GM04503 (cell line): ENCODE measurements at regions not wholly inside any gene's neighbourhood (a gene's known extent, or its start where the extent isn't known, plus 50 kb on each side); places are given as distances from the start of the nearest gene placed in this dataset.
"Not testable (repeated sequence)": the region's sequence is repeated elsewhere in the genome, so short reads cannot be mapped to it uniquely, and the experiment has no call there.

Experiments
- DNase-seq: peaks from one replicate; pipeline ENCODE4 v3.0.0-alpha.2; 2012; ENCODE audit warnings: low read depth

DNA sequence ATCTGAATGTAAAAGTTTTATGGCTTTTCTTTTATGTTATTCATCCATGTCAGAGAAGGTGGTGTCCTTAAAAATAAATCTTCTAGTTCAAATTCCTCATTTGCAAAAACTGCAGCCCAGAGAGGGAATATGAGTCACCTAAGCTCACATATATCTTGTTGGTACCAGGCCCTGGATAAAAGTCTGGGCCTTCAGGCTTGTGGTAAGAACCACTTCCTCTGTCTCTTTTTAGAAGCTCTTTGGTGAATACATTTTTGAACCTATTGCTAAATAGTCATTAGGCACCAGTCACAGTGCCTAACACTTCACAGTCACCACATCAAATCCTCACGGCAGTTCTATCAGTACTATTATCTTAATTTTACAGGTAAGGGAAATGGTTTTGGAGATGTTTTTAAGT, 199.2 kb downstream of the KCNS3 start:
- peak; percentile 82 for DNase-seq

DNA sequence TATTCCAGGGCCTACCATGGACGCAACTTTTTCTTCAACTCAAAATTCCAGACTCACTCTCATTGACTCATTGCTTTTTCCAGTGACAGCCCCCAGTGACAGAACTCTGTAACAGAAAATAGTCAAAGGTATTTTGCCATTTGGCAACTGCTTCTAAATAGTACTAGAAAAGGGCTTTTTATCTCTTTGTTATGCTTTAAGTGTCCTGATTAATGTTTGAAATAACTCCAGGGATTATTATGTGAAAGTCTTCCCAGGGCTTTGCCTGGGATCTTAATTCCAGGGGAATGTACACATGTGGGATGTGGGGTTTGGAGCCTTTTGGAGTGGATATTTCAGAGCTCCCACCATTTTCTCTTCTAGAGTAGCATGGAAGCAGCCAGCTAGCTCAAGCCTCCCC, 198.8 kb downstream of the KCNS3 start:
- DNase-seq, result peak; percentile 30

DNA sequence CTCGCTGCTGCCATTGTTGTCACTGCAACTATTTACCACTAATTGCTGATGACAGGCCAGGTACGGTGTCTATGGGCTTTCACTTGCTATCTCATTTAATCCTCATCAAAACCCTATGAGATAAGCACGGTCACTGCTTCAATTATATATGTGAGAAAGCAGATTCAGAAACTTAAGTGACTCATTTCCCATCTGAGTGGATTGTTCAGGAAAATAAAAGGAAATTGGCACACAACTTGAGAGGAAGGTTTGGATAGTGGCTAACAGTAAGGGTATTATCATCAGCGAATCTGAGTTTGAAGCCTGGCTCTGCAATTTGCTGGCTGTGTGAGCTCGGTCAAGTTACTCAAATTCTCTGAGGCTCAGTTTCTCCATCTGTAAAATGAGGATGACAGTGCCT, 196.0 kb downstream of the KCNS3 start:
- no peak for DNase-seq

DNA sequence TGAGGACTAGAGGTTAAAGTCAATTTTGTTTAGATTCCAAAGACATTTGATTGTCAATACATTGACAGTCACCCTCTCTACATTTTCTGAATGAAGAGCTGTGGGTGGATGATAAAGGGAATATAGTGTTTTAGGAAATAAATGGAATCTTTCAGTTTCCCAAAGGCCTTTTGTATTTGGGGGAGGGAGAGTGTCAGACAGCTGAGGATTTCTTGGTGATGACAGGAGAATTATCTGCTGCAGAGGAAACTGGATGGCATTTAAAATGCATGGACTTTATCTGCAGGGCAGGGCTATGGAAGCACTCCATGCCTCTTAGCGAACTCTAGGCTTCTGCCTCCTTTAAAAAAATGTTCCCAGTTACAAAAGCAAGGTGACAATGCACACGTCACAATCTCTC, 195.1 kb downstream of the KCNS3 start:
- DNase-seq, result no peak

DNA sequence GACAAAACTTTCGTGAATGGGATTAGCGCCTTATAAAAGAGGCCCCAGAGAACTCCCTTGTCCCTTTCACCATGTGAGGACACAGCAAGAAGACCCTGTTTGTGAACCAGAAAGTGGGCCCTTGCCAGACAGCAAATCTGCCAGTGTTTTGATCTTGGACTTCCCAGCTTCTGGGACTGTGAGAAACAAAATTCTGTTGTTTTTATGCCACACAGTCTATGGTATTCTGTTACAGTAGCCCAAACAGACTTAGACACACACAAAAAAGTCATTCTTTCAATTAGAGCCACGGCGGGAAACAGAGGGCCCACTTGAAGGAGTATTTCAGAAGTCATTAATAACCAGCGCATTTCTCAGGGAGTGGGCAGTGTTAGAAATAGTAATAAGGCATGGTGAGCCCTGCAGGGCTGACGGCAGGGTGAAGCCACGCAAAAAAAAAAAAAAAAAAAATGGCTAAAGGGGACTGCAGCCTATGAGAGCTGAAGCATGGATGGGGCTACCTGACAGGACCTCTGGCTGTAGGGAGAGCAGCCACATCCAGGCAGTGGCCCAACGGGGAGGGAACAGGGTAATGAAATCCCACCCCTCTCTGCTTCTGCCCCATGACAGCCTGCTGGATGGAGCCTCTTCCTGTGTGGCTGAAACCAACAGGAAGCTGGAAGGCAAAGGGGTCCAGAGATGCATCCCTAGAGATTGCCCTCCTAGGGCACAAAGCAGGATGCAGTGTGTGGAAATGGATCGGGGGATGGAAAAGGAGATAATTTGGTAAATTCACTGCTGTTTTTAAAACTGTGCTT, 189.3 kb downstream of the KCNS3 start:
- DNase-seq, result no peak

DNA sequence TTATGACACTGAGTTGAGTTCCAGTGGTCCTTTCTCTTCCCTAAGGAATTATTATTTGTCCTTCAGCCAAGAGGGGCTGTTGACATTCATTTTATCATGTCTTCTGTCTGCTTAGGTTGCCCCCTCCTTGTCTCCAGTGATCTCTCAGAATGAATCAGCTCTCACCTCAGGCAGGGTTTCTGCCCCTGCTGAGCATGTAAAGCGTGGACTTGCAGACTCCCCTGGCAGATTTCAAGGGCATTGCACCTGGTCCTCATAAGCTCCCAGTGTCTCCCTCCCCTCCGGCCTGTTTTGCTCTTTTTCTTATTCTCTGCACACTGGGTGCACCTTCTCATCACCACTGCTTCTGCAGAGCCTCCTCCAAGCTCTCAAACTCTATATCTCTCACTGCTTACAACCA, 188.4 kb downstream of the KCNS3 start:
- DNase-seq, result no peak

DNA sequence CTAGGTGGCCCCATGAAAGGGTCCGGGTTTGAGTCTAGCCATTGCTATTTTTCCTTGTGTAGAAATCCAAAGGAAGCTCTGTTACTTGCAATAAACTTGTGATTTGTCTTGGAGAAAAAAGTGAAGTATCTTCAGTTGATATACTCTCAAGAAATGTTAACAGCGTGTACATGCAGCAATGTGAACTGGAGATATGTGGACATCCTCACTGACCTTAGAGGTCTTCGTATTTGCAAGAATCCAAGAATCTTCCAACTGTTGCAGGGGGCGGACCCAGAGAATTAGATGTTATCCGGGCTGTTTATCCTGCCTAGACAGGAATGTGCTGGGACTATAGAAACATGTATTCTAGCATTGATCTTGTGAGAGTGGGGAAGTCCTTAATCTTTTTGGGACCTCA, 187.6 kb downstream of the KCNS3 start:
- no peak for DNase-seq

DNA sequence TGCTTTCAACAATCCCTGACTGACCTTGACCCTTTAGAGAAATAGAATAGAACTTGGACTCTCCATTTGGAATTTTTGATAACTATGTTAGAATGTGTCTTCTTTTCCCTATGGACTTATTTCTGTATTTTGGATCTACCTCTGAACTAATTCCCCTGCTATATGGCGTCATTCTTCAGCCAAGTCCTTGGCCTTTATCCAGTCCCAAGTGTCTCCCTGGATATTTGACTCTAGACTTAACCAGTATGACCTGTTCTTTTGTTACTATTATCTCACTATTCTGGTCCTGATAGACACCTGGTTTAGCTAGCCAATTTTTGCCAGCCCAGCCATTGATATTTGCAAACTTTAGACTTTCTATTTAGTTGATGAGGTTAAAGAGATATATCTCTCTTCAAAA, 186.8 kb downstream of the KCNS3 start:
- no peak for DNase-seq

DNA sequence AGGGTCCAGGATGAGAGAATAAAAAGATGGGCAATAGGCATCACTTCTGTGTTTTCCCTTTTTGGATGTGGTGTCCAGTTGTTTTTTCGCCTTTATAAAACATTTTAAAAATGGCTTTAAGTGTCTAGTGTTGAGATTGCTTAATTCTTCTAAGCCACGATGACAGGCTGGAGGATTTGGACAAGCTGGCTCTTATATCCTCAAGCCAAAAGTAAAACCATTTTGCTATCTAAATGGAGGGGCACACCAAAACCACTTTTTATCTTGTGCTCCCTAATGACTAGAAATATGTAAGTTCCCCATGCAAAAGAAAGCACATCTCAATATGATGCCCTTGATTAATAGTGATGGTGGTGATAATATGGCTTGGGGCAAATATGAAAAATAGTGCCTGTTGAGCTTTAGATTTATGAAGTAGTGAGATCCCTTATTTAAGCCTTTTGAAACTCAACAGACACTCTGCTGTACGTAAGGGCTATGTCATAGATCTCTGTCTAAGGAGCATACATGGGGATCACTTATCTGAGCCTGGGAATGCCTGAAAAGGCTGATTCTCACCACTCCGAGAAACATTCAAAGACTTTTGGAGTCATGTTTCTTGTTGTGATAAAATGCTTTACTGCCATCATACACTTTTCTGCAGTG, 185.5 kb downstream of the KCNS3 start:
- DNase-seq, result no peak

DNA sequence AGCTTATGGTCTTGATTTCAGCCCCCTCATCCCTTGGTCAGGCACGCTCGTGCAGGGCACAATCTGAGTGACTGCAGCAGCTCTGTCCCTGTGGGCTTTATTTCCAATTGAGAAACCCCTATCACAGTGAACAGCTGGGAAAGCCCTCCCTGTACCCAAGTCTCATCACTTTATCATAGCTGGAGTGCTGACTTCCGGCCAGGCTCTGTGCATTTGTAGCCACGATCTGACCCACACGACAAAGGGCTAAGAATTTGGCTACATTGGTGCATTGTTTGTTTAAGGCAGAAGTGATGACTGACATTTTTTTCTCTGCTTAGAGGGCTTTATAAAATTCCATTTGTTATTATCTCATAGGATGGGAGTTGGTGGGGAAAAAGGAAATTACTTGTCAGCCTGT, 184.4 kb downstream of the KCNS3 start:
- DNase-seq, result no peak

DNA sequence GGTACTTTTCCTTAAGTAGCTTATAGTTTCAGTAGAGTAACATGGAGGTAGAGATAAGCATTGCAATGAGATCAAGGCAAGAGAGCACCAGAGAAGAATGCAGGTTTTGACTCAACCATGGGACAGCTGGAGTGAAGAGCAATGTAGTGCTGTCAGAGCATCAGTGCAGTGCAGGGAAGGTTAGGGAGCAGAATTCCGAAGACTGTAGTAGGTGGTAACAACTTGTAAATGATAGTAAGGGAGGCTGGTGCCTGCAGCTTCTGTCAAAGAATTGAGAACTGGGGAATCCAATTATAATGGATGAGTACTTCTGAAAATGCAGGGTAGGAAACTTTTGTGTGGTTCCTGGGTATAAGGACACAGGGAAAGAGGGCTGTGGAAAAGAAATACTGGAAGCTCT, 183.2 kb downstream of the KCNS3 start:
- no peak for DNase-seq

DNA sequence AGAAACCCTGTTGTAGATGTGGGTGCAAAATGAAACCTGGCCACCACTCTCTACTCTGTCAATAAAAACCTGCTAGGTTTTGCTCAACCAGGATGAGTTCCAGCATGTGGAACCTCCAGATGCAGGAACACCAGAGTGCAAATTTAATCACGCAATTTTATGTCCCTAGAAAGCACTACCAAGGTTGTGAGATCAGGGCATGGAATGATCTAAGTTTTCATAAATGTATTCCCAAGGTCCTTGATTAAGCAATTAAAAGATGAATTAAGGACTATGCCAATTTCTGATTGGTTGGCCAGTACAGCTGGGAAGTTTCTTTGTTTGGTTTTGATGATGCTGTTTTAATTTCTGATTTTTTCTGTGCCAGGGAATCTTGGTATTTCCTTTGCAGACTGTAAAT, 179.2 kb downstream of the KCNS3 start:
- no peak for DNase-seq

DNA sequence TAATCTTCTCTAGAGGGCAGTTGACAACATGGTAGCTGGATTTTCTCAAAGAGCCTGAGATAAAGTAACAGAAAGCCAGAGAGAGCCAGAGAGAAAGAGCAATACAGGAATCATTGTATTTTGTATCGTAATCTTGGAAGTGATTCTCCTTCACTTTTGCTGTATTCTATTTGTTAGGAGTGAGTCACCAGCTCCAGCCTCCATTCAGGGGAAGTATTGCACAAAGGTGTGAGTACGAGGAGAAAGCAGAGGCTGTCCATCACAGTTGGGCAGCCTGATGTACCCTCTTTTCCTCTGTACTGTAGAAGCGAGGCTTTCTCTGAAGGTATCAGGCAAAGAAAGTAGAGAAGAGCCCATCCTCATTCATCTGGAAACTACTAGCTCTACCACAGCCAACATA, 176.8 kb downstream of the KCNS3 start:
- DNase-seq, result no peak

DNA sequence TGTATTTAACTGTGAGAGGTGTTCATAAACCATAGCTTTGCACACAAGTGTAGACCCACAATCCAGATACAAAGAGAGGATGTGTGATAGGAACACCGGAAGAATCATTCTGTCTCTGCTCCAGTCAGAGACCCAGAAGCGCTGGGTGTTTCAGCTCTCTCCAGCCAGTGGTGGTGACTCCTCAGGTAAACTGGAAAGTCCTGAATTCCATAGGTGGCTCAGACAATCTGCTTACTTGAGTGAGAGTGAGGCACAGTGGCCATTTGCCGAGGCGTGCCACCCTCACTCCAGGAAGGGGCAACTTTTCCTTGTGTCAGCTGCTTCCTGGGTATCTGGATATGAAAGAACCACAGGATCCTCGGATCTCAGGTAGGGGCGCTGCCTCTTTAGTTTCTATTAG, 171.5 kb downstream of the KCNS3 start:
- no peak for DNase-seq

DNA sequence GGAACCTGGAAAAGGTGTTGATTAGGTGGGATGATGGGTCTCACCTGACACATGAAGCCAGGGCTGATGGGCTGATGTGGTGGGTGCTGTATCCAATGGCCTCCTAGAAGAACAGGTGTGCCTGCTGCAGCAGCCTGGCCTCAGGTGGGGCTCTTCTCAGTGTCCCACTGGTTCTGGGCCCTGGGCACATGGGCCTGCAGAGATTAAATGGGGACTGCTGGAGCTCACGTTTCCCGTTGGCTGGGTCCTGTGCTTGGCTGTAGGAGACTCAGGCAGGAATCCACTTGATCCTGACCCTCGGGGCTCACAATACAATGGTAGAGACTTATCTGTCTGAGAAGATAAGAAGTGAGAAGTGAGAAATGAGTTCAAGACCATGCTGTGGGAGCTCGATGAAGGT, 170.9 kb downstream of the KCNS3 start:
- no peak for DNase-seq

DNA sequence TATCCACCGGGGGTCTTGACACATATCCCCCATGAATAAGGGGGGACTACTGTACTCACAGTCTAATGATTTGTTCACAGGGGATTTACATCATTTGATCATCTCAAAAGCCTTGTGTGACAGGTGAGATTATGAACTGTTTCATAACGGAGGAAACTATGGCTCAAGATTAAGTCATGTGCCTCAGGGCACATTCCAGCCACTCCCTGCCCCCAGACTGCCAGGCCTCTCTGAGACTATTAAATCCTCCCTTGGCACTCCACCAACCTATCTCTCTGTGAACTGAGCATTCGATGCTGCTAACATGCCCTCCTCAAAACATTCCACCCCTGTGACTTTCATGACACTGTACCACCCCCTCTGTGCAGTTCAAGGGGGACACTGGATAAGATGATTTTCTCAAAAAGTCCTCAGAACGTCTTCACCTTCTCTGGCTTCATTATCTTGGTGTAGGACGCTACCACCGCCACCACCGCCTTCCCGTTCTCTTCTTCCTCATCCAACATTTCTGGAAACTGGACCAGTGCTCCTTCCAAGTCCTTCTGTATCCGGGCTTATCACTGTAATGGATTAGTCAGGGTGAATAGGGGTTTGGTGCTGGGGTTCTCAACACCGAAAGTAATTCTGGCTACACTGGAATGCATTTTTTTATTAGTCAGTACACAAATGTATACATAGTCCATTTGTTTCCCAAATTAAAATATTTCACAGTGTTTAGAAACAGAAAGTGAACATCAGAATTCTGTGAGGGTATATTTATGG, 169.6 kb downstream of the KCNS3 start:
- DNase-seq, result peak; percentile 45

DNA sequence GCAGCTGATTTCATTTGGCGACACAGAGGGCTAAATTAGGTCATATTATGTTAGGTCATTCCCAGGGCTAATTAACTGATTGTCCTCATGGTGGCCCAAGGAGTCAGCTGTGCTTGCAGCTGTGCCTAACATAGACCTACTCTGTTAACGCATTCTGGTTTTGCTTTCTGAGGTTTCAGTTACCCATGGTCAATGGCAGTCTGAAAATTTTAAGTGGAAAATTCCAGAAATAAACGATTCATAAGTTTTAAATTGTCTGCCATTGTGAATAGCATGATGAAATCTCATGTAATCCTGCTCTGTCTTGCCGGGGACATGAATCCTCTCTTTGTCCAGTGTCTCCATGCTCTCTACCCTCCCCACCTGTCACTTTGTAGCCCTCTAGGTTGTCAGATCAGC, 168.7 kb downstream of the KCNS3 start:
- no peak for DNase-seq

DNA sequence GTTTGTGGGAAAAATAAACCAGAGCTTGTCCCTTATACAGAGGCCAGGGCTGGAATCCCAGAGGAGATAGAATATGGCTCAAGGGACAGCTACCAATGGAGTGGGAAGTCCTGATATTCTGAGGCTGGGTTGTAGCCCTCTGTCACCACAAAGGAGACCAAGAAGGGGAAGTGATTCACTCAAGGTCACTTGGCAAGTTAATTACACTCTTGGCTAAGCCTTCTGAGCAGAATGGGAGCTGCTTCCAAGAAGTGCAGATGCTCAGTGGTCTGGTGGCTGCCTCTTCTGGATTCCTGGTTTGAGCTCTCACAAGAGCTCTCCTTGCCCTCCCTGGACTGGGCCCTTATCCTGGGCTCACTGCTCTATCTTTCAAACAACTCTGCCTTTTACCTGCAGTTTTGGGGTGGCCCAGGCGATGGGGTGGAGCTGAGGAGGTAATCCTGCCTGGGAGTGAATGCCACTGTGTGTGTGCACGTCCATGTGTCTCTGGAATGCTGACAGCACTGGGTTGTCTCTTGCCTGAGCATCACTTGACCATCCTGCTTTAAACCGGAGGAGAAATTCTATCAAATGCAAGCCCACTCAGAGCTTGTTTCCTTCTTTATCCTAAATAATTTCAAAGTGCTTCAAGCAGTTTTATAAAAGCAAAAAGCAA, 168.2 kb downstream of the KCNS3 start:
- peak; percentile 65 for DNase-seq

DNA sequence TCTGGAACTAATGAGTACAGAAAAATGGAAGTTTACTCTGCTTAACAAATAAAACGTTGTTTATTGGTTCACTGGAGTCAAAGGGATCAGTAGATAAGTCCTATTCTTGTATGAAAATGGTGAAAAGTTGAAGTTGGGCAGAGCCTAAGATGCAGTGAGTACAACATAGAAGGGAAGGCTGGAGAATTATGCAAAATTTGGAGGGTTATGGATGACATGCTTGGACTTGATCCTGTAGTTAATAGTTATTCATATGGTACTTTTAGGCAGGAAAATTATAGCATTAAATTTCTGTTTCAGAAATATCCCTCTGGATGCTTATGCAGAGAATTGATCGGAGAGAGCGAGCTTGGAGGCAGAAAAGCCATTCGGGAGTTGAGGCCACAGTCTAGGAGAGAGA, 167.6 kb downstream of the KCNS3 start:
- no peak for DNase-seq

DNA sequence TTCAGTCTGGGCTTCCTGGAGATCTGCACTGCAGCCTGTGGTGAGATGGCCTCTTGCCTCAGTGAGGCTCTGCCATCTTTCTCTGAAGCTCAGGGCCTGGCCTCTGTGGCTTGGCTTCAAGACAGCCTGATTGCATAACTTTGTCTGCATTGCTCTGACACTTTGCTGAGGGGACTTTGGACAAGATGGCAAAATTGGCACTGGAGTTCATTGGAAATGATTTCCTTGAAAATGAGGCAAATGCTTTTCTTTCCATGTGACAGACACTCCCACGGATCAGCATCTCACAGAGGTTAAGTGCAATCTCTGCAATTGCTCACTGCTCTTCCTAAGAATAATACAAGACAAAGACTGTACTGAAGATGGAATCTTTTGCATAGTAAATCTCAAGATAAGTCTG, 166.8 kb downstream of the KCNS3 start:
- no peak for DNase-seq

DNA sequence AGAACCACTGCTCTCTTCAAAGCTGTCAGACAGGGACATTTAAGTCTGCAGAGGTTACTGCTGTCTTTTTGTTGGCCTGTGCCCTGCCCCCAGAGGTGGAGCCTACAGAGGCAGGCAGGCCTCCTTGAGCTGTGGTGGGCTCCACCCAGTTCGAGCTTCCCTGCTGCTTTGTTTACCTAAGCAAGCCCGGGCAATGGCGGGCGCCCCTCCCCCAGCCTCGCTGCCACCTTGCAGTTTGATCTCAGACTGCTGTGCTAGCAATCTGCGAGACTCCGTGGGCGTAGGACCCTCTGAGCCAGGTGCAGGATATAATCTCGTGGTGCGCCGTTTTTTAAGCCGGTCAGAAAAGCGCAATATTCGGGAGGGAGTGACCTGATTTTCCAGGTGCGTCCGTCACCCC, 138.9 kb downstream of the KCNS3 start:
- not testable (repeated sequence) for DNase-seq

DNA sequence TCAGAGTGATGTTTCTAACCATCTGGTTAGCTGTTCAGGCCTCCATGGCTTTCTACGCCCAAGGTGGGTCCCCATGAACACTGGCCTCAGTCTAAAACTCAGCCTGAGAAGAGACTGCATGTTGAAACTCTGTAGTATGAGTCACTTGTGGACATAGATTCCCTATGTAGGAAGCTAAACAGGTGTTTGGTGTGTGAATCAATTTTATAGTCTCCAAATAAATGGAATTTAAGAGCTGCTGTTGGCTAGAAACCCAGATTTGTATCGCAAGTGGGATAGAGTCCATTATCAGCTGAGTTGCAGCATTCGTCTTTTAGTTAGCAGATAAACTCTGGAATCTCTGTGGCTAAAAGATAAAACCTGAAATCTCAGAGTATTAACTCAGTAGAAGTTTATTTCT, 131.4 kb downstream of the KCNS3 start:
- no peak for DNase-seq

DNA sequence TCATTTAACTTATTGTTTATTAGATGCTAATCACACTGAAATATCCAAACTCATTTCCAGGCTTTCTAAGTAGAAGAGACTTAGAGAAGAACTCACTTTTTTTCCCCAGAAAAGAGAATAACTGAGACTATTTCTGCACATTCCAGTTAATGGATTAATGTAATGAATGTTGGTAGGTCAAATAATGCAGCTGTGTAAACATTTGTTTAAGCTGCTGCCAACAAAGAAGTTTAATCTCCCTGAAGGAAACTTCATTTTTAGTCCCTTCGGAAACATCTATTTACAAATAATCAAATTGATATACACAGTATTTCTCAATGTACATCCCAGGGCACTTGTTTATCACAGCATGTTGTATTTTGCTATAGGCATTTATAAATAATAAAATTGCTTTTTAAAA, 126.9 kb downstream of the KCNS3 start:
- DNase-seq, result no peak
